ENCODE measurements at regions not wholly inside any gene's neighbourhood (a gene's known extent, or its start where the extent isn't known, plus 50 kb on each side); places are given as distances from the start of the nearest gene placed in this dataset.

- TF ChIP-seq CTCF (conservative IDR thresholded peaks at IDR 0.05) (no peak), ZFX (IDR thresholded peaks at IDR 0.05) (no peak)
Observed at GRCh38 chr13:38147050-38147449, 202.6 kb upstream of the UFM1 start.
